Mammary epithelial cell (primary cell): ENCODE measurements at regions not wholly inside any gene's neighbourhood (a gene's known extent, or its start where the extent isn't known, plus 50 kb on each side); places are given as distances from the start of the nearest gene placed in this dataset.

Experiments
- CTCF ChIP-seq, 2 donors: IDR thresholded peaks in 1 of 2; conservative IDR thresholded peaks in 1 of 2; 2 replicates each; pipeline ENCODE4 v1.5.1; 2011 to 2012; ENCODE audit warnings: inconsistent platforms in 2 of 2, low read length in 2 of 2, mild to moderate bottlenecking in 2 of 2, control low read depth in 1 of 2, low read depth in 1 of 2; ENCODE audit not compliant: insufficient read depth in 1 of 2; ENCODE audit errors: extremely low read depth in 1 of 2
- EZH2 ChIP-seq: IDR thresholded peaks from 2 replicates; pipeline ENCODE4 v1.6.1; 2012; ENCODE audit warnings: low read length, inconsistent platforms, borderline replicate concordance

- TF ChIP-seq CTCF (conservative IDR thresholded peaks at IDR 0.05 in 1 of 2, IDR thresholded peaks at IDR 0.05 in 1 of 2; ENCODE audit: extremely low read depth in 1 of 2, insufficient read depth in 1 of 2, low read depth in 1 of 2, low read length in 2 of 2) = no peak
- no peak for TF ChIP-seq EZH2
Observed at GRCh38 chr9:105024529-105024928, 96.6 kb upstream of the ABCA1 start.
